A549 (cell line): ENCODE measurements at regions not wholly inside any gene's neighbourhood (a gene's known extent, or its start where the extent isn't known, plus 50 kb on each side); places are given as distances from the start of the nearest gene placed in this dataset.
A peak's percentile ranks its signal among the peaks of the same experiment; 100 is the strongest.

Experiments
- ATAC-seq, 2 experiments: fragments of 200-7000 bp in 1 of 2; fragments of >200 bp in 1 of 2; cut with Nextera tagmentation in 1 of 2; cut with Tn5 transposase in 1 of 2; 3 replicates each; pipeline versions ENCODE4 v1.8.0 to v1.9.1; 2018 to 2020; ENCODE audit warnings: mild to moderate bottlenecking in 1 of 2, moderate library complexity in 1 of 2
- CTCF ChIA-PET: fragments of 300-600 bp; sonication (Branson Sonifier 250); formaldehyde crosslinking; extraction: SDS; loops from one replicate; lab custom pipeline; 2021; ENCODE audit warnings: antibody characterized with exemption, inconsistent platforms; lab: Yijun Ruan, JAX
- POLR2A ChIA-PET: fragments of 350-600 bp; formaldehyde crosslinking; extraction: SDS; loops from one replicate; lab custom pipeline; 2021; ENCODE audit warnings: antibody characterized with exemption, inconsistent platforms; lab: Yijun Ruan, JAX
- DNase-seq, 2 experiments: peaks; one replicate each; pipeline versions ENCODE4 v3.0.0 to v3.0.0-alpha.2; 2011 to 2016; ENCODE audit warnings: low read depth in 1 of 2, low spot score in 1 of 2
- FAIRE-seq: peaks from 2 replicates; lab custom pipeline; 2011; peaks lifted over from hg19 to GRCh38; lab: Jason Lieb, UNC
- H3K27ac ChIP-seq, 2 experiments: fragments of >200 bp; sonication (Bioruptor Twin); formaldehyde crosslinking; 3 replicates each; pipeline ENCODE4 v1.5.1; 2016 to 2017
- H3K4me1 ChIP-seq: fragments of >200 bp; sonication (Bioruptor Twin); formaldehyde crosslinking; 3 replicates; pipeline ENCODE4 v1.6.1; 2016
- H3K4me2 ChIP-seq: fragments of >200 bp; sonication (Bioruptor Twin); formaldehyde crosslinking; 3 replicates; pipeline ENCODE4 v1.6.1; 2016
- H3K4me3 ChIP-seq: fragments of >200 bp; sonication (Bioruptor Twin); formaldehyde crosslinking; 3 replicates; pipeline ENCODE4 v1.5.1; 2016
- H3K9me3 ChIP-seq: fragments of >200 bp; sonication (Bioruptor Twin); formaldehyde crosslinking; 3 replicates; pipeline ENCODE4 v1.6.1; 2016
- BHLHE40 ChIP-seq: IDR thresholded peaks from 2 replicates; pipeline ENCODE4 v1.6.1; 2012; ENCODE audit warnings: low read depth, low read length, inconsistent platforms
- CBX2 ChIP-seq: fragments of 200-600 bp; sonication (generic); IDR thresholded peaks from 2 replicates; pipeline ENCODE4 v1.6.1; 2016; ENCODE audit warnings: low read depth, mild to moderate bottlenecking, borderline replicate concordance
- CHD4 ChIP-seq: fragments of 200-600 bp; sonication (generic); IDR thresholded peaks from 2 replicates; pipeline ENCODE4 v1.6.1; 2016; ENCODE audit warnings: antibody characterized with exemption, mild to moderate bottlenecking, borderline replicate concordance
- HDAC2 ChIP-seq: fragments of 200-600 bp; sonication (generic); IDR thresholded peaks from 2 replicates; pipeline ENCODE4 v1.6.1; 2016
- HOXA7 ChIP-seq: fragments of 250-450 bp; sonication (Bioruptor Pico); IDR thresholded peaks from 2 replicates; pipeline ENCODE4 v1.5.0; 2020; ENCODE audit warnings: mild to moderate bottlenecking, moderate library complexity
- HOXB5 ChIP-seq: fragments of 250-450 bp; sonication (Bioruptor Pico); IDR thresholded peaks from 2 replicates; pipeline ENCODE4 v1.5.0; 2020; ENCODE audit warnings: mild to moderate bottlenecking, moderate library complexity
- MAFK ChIP-seq: fragments of 450-650 bp; IDR thresholded peaks from 2 replicates; pipeline ENCODE4 v1.6.1; 2014; ENCODE audit not compliant: partially characterized antibody
- MYC ChIP-seq: IDR thresholded peaks from 2 replicates; pipeline ENCODE4 v1.6.1; 2012; ENCODE audit warnings: mild to moderate bottlenecking, inconsistent platforms, low read length, improper control_type of control experiment, borderline replicate concordance
- NFE2L2 ChIP-seq: fragments of 150-350 bp; conservative IDR thresholded peaks from 2 replicates; pipeline ENCODE4 v1.6.1; 2014; ENCODE audit warnings: low read length
- NPAS2 ChIP-seq: fragments of 250-450 bp; sonication (Bioruptor Pico); IDR thresholded peaks from 2 replicates; pipeline ENCODE4 v1.8.0; 2022; ENCODE audit warnings: mild to moderate bottlenecking, moderate library complexity, borderline replicate concordance
- NR3C1 ChIP-seq: fragments of >200 bp; sonication (Bioruptor Twin); formaldehyde crosslinking; IDR thresholded peaks from 3 replicates; pipeline ENCODE4 v1.6.1; 2017
- POLR2AphosphoS2 ChIP-seq: conservative IDR thresholded peaks from 2 replicates; pipeline ENCODE4 v1.6.1; 2012; ENCODE audit warnings: low read length, improper control_type of control experiment, inconsistent platforms
- RARB ChIP-seq: fragments of 250-450 bp; sonication (Bioruptor Pico); IDR thresholded peaks from 2 replicates; pipeline ENCODE4 v1.8.0; 2021; ENCODE audit warnings: mild to moderate bottlenecking, moderate library complexity
- RCOR1 ChIP-seq: fragments of 150-350 bp; IDR thresholded peaks from 2 replicates; pipeline ENCODE4 v1.6.1; 2014; ENCODE audit warnings: antibody characterized with exemption, low read length, low read depth
- RNF2 ChIP-seq: fragments of 200-600 bp; sonication (generic); IDR thresholded peaks from 2 replicates; pipeline ENCODE4 v1.6.1; 2016; ENCODE audit warnings: low read depth, mild to moderate bottlenecking, antibody characterized with exemption, moderate library complexity, borderline replicate concordance
- SREBF2 ChIP-seq: fragments of 450-650 bp; IDR thresholded peaks from 2 replicates; pipeline ENCODE4 v1.6.1; 2014; ENCODE audit warnings: mild to moderate bottlenecking, moderate library complexity
- TFCP2L1 ChIP-seq: fragments of 250-450 bp; sonication (Bioruptor Pico); IDR thresholded peaks from 2 replicates; pipeline ENCODE4 v1.5.0; 2021; ENCODE audit warnings: mild to moderate bottlenecking
- ZFP36 ChIP-seq: fragments of 450-650 bp; IDR thresholded peaks from 2 replicates; pipeline ENCODE4 v1.6.1; 2014; ENCODE audit warnings: borderline replicate concordance; ENCODE audit not compliant: partially characterized antibody
- ZNF302 ChIP-seq: fragments of 250-450 bp; sonication (Bioruptor Pico); IDR thresholded peaks from 2 replicates; pipeline ENCODE4 v1.9.0; 2021; ENCODE audit warnings: inconsistent platforms, mild to moderate bottlenecking, moderate library complexity
- WGBS: methylation state at CpG from one replicate; pipeline ENCODE4 v1.1.6; 2017; ENCODE audit errors: missing lambda C conversion rate; 5-methylcytosine and 5-hydroxymethylcytosine counted together
- TF ChIP-seq, protein P1 (sequence below): fragments of 150-350 bp; IDR thresholded peaks from 2 replicates; pipeline ENCODE4 v1.6.1; 2014; ENCODE audit warnings: low read depth, mild to moderate bottlenecking, low read length
- TF ChIP-seq, protein P2 (sequence below): fragments of >200 bp; sonication (Bioruptor Twin); formaldehyde crosslinking; IDR thresholded peaks from 3 replicates; pipeline ENCODE4 v1.6.1; 2016
- TF ChIP-seq, protein P3 (sequence below): fragments of 200-600 bp; sonication (generic); IDR thresholded peaks from 2 replicates; pipeline ENCODE4 v1.6.1; 2016; ENCODE audit warnings: antibody characterized with exemption, mild to moderate bottlenecking, moderate library complexity

DNA sequence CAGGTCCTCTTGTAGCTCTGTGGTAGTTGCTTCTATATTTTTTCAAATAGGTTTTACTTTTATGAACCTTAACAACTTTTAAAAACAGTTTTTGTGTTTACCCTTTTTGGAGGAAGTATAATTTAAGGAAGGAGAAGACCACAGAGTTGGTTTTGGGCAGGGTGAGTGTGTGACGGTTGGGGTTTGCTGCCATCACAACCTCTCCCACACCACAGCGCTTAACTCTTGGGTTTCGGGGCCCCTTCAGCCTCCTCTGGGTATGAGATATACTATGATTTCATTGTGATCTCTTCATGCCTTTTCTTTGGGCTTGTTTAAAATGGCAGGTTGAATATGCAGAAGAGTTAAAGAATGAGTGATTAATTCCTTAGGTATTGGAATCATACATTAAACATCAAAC lies 228.7 kb upstream of the CRY1 start:
- Histone ChIP-seq H3K4me1 (peaks cover 47% of the 10 kb centered on the region), H3K27ac (peak overlapping the region; percentile 85 to 94)
- TF ChIP-seq BHLHE40 (no peak), HDAC2 (no peak), NR3C1 (no peak), POLR2AphosphoS2 (no peak), RCOR1 (no peak), CHD4 (no peak), ZFP36 (no peak), ZNF302 (CRISPR knock-in tag) (no peak), RARB (CRISPR knock-in tag) (no peak), NFE2L2 (no peak), NPAS2 (CRISPR knock-in tag) (no peak), HOXB5 (no peak), MYC (no peak), HOXA7 (no peak), TFCP2L1 (CRISPR knock-in tag) (no peak), RNF2 (no peak), CBX2 (no peak)
- TF ChIP-seq, protein P1, sequence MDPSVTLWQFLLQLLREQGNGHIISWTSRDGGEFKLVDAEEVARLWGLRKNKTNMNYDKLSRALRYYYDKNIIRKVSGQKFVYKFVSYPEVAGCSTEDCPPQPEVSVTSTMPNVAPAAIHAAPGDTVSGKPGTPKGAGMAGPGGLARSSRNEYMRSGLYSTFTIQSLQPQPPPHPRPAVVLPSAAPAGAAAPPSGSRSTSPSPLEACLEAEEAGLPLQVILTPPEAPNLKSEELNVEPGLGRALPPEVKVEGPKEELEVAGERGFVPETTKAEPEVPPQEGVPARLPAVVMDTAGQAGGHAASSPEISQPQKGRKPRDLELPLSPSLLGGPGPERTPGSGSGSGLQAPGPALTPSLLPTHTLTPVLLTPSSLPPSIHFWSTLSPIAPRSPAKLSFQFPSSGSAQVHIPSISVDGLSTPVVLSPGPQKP = no peak
- TF ChIP-seq, protein P2, sequence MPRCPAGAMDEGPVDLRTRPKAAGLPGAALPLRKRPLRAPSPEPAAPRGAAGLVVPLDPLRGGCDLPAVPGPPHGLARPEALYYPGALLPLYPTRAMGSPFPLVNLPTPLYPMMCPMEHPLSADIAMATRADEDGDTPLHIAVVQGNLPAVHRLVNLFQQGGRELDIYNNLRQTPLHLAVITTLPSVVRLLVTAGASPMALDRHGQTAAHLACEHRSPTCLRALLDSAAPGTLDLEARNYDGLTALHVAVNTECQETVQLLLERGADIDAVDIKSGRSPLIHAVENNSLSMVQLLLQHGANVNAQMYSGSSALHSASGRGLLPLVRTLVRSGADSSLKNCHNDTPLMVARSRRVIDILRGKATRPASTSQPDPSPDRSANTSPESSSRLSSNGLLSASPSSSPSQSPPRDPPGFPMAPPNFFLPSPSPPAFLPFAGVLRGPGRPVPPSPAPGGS = no peak
- TF ChIP-seq, protein P3, sequence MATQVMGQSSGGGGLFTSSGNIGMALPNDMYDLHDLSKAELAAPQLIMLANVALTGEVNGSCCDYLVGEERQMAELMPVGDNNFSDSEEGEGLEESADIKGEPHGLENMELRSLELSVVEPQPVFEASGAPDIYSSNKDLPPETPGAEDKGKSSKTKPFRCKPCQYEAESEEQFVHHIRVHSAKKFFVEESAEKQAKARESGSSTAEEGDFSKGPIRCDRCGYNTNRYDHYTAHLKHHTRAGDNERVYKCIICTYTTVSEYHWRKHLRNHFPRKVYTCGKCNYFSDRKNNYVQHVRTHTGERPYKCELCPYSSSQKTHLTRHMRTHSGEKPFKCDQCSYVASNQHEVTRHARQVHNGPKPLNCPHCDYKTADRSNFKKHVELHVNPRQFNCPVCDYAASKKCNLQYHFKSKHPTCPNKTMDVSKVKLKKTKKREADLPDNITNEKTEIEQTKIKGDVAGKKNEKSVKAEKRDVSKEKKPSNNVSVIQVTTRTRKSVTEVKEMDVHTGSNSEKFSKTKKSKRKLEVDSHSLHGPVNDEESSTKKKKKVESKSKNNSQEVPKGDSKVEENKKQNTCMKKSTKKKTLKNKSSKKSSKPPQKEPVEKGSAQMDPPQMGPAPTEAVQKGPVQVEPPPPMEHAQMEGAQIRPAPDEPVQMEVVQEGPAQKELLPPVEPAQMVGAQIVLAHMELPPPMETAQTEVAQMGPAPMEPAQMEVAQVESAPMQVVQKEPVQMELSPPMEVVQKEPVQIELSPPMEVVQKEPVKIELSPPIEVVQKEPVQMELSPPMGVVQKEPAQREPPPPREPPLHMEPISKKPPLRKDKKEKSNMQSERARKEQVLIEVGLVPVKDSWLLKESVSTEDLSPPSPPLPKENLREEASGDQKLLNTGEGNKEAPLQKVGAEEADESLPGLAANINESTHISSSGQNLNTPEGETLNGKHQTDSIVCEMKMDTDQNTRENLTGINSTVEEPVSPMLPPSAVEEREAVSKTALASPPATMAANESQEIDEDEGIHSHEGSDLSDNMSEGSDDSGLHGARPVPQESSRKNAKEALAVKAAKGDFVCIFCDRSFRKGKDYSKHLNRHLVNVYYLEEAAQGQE = no peak
- TF ChIP-seq, all 56 proteins: peak for 0
- DNase-seq (no peak), ATAC-seq (no peak), FAIRE-seq (no peak)
- CTCF ChIA-PET = interaction anchor here (0.7 to 10.8 kb wide), 7 partner anchors 15 to 285 kb away, joined by 3 to 128 read pairs (median 11); no protein-coding TSS in a partner anchor
- POLR2A ChIA-PET = no interaction called here
- 91% methylated on average over 3 of the region's 3 CpGs for WGBS
- Histone ChIP-seq H3K9me3 (no peaks in the 10 kb centered on the region), H3K4me2 (peak overlapping the region; percentile 81), H3K4me3 (peak overlapping the region; percentile 88)

DNA sequence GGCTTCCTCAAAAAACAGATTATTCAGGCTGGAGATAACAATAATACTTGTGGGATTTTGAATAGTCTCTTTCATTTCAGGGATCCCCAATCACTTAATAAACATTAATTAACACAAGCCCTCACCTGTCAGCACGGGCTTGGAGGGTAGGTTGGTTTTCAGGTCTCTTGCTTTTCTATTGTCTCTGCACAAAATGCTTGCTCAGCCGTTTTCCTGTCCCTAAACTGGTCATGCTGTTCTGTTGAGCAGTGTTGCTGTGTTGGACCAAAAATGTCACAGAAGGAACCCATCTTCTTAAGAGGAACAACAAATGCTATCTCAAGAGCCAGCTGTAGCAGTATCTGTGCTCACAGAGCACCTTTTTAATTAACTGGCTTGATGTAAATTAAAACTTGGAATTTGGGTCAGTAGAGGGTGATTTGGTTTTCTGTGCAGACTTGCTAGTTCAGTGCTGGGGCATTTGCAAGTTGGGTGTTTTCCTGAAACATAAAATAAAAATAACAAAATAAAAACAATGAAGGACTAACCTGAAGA lies 231.8 kb upstream of the CRY1 start:
- 36% methylated on average over 2 of the region's 2 CpGs for WGBS
- H3K4me3 ChIP-seq = no peak overlapping the region
- CTCF ChIA-PET = interaction anchor here (0.9 to 4.9 kb wide), 6 partner anchors 17 to 84 kb away, joined by 3 to 29 read pairs (median 5); no protein-coding TSS in a partner anchor
- POLR2A ChIA-PET = no interaction called here
- FAIRE-seq = no peak
- peak overlapping the region in 1 of 2 experiments; percentile 34; a peak in 1 of 6 replicates for H3K27ac ChIP-seq
- H3K4me2 ChIP-seq = no peak overlapping the region
- TF ChIP-seq SREBF2 = no peak
- peak; percentile 93 for TF ChIP-seq MAFK
- H3K9me3 ChIP-seq = no peaks in the 10 kb centered on the region
- no peak for DNase-seq
- no peak for ATAC-seq
- peaks cover 74% of the 10 kb centered on the region for H3K4me1 ChIP-seq
